M059J (cell line): ENCODE measurements at regions not wholly inside any gene's neighbourhood (a gene's known extent, or its start where the extent isn't known, plus 50 kb on each side); places are given as distances from the start of the nearest gene placed in this dataset.

Experiments
- DNase-seq: peaks from one replicate; pipeline ENCODE4 v3.0.0-alpha.2; 2012; ENCODE audit warnings: low read depth

DNA sequence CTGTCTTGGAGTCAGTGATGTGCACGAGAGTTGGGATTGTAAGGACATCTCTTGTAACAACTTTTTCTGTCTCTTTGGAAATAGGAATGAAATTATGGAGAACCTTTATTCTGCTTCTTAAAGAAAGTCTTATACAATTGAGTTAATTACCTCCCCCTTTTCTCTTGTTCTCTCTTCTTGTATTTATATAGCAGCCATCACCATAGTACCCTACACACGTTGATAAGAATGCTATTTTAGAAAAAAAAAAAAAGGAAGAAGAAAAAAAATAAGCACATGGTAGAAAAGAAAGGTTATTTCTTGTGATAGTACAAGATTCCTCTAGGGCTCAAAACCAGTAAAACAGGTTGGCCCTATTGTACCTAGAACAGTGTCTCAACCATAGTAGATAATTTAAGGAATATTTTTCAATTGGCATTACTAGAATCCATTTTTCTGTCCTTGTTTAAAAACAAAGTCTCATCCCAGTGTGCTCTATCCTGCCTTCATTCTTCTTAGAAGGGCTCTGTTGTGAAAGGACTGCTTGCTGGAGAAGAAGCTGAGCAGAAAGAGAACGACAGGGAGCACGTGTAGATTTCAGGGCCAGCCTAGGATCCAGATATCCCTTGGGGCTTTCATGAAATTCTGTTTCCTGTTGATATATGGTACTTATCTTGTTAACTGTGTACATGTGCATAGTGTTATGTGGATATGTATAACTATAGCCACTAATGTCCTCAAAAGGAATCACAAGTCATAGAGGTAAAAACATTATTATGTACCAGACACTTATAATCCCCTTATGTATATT, 392.3 kb upstream of the MEF2C start:
- DNase-seq, result no peak

DNA sequence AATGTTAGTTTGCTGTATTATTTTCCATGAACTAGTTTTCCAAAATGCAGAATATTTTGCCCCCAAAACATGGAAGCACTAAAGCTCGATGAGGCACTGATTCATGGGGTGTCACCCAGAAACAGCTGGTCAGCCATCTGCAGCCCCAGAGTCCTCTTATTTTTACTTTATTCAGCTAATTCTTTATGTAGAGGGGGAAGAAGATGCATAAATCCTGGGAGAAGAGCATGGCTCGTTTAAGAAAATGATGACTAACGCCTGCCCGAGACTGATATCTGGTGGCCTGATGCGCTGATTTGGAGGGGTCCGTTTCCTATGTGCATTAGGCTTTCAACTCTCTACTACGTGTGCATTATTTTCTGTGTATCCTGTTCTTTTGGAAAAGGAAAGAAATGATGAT, 390.3 kb upstream of the MEF2C start:
- no peak for DNase-seq

GRCh38 chr5:89270901-89271300, 387.9 kb upstream of the MEF2C start:
- no peak for DNase-seq

GRCh38 chr5:89269721-89270120, 386.7 kb upstream of the MEF2C start:
- no peak for DNase-seq

- DNase-seq, result no peak
Observed at GRCh38 chr5:89268460-89268859, 385.5 kb upstream of the MEF2C start.

- DNase-seq, result no peak
Observed at GRCh38 chr5:89267788-89268187, 384.8 kb upstream of the MEF2C start.

DNA sequence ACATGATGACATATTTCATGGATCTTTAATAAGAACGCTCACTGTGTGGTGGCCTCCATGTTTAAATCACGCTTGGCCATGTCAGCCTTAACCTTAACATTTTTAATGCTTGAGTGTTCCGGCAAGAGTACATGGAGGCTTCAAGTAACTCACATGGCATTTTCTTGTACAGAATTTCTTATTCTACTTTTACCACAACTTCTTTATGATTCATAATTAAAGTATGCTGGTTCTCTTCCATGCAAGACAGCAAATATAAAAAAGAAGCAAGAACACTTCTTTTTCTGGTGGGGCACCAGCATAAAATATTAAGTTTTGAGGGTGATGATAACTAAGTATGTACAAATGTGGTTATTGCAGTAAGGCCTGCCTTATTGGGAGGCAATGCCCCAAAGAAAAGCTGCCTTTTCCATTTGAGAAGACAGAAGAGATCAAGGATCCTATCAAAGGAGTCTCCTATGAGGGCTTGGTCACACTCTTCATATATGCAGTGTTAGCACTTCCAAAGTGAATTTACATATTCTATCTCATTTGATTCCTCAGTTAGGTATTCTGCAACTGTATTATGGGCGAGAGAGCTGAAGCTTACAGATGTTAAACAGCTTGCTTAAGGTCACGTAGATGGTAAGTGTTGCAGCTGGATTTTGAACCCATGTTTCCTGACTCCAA, 382.7 kb upstream of the MEF2C start:
- peak; percentile 74 for DNase-seq

- DNase-seq, result no peak
Observed at GRCh38 chr5:89263846-89264245, 380.9 kb upstream of the MEF2C start.

DNA sequence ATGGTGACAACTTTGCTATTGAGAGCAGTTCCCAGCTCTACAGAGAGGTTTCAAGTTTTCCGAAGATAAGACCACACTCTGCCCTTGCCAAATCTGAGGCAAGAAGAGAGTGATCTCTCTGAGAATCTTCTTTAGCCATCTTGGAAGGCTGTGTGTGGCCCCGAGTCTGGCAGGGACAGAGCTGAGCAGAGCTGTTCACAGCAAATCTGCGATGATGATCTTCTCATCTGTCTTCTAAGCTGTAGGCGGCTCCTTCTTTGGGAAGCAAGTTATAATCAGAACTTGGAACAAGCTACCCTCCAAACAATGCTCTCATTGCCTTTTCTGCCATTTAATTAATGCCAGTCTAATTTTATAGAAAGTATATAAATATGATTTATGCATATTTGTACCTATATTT, 379.0 kb upstream of the MEF2C start:
- no peak for DNase-seq

DNA sequence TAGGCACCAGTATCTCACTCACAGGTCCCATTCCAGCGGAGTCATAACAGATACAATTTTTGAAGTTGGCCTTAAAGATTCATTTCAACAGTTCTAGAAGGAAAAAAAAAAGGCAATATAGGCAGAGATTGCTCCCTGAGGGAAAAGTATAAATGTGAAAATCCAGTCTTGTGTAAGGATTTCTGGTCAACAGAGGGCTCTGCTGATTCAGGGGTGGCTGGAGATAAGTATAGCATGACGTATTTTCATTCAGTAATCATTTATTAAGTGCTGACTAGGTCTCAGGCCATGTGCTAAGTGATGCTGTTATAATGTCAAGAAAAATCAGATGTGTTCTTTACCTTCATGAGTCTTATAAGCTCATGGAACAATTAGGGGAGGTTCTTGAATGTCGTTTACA, 377.3 kb upstream of the MEF2C start:
- DNase-seq, result no peak

GRCh38 chr5:89255845-89256463, 373.0 kb upstream of the MEF2C start:
- peak; percentile 70 for DNase-seq

- no peak for DNase-seq
Observed at GRCh38 chr5:89253666-89254352, 370.8 kb upstream of the MEF2C start.

DNA sequence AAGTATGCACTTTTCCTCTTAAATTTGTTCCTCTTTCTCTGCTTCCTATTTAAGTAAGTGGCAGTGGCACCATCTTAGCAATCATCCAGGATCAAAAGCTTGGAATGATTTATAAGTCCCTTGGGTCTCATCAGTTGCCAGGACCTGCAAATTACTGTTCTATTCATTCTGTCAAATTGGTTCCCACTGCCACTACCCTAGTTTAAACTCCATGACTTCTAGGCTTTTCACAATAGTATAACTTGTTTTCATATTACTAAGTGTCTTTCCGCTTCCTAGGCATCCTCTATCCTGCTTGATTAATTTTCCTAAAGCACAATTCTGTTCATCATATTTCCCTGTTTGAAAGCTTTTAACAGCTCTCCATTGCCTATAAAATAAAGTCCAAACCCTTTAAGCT, 363.9 kb upstream of the MEF2C start:
- no peak for DNase-seq

- DNase-seq, result peak; percentile 62
Observed at GRCh38 chr5:89246252-89246651, 363.3 kb upstream of the MEF2C start.

DNA sequence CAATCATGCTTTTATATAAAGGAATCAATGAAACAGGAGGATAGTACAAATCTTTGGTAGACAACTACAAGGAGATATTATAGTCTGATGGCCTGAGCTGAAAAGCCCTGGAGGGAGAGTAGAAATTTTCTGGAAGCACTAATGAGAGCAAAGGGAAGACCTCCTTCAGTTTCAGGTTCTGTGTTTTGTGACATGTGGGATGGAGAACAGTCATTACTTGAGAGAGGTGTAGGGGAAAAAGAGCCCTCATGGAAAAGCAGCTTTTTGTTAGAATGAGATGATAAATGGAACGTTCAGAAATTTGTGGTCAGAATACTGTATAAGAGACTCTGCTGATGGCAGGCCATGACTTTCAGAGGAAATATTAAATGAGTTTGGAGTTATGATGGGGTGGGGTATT, 360.6 kb upstream of the MEF2C start:
- DNase-seq, result no peak

GRCh38 chr5:89241186-89241585, 358.2 kb upstream of the MEF2C start:
- DNase-seq, result peak; percentile 55

GRCh38 chr5:89236900-89237299, 353.9 kb upstream of the MEF2C start:
- DNase-seq, result peak; percentile 52

- no peak for DNase-seq
Observed at GRCh38 chr5:89233462-89233861, 350.5 kb upstream of the MEF2C start.

DNA sequence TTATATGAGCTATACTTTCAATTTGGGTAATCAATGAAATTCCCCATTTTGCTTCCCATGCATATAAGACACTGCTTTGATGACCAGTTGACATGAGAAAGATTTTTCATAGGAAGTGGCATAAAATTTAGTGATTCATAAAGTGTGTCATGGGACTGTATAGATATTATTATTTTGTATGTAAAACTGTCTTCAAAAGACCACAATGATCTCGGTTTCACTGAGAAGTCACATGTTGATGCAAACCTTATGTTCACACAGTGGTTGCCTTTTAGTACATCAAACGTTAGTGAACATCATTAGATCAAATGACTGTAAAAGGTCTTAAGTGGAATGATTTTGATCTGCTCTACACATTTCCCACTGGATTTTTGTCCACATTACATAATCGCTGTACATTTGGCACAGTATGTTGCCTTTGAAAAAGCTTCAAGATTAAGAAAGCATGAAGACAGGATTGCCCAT, 349.2 kb upstream of the MEF2C start:
- no peak for DNase-seq

DNA sequence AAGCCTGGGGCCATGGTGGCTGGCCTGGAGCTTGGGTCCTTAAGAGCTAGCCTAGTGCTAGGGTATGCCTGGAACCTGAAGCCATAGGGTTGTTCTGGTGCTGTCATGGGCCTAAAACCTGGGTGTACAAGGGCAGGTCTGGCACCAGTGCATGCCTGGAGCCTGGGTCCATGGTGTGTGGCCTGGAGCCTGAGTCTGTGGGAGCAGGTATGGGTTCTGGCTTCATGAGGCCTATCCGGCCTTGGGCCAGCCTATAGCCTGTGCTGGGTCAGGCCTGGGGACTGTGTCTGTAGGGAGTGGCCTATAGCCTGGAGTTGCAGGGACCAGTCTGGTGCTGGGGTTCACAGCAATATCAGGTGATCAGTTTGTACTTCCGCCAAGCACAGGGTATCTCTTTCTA, 347.2 kb upstream of the MEF2C start:
- DNase-seq, result no peak

DNA sequence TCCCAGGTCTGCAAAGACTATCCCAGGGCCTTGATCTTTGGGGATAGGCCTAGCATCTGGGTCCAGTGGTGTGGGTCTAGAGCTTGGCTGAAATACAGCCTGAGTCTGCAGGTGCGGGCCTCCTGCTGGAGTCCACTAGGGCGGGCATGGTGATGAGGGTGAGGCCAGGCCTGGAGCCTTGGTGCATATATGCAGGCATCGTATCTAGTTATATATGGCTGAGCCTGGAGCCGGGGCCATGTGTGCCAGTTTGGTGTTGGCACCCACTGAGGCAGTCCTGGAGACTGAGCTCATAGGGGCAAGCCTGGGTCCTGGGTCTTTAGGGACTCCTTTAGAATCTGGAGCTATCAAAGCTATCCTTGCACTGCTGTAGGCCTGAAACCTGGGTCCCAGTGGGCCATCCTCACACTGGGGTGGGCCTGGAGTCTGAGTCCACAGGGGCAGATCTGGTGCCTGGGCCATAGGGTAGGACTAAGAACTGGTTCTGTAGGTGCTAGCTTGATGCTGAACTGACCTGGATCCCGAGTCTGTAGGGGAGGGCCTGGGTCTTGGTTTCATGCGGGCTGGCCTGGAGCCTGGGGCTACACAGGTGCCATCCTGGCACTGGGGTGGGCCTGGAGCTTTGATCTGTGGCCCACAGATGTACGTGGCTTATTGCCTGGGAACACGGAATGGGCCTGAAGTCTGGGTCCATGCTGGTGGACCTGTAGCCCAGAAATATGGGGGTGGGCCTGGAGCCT, 346.5 kb upstream of the MEF2C start:
- DNase-seq, result no peak

- no peak for DNase-seq
Observed at GRCh38 chr5:89228355-89228754, 345.4 kb upstream of the MEF2C start.
